Lower lobe of right lung (tissue), 2 donors: ENCODE measurements at regions not wholly inside any gene's neighbourhood (a gene's known extent, or its start where the extent isn't known, plus 50 kb on each side); places are given as distances from the start of the nearest gene placed in this dataset.

ENCODE experiments used
- ATAC-seq, 2 donors: fragments of 200-7000 bp; cut with Tn5 transposase; one replicate each; pipeline ENCODE4 v1.9.1; 2020 to 2022; ENCODE audit warnings: mild to moderate bottlenecking in 2 of 2, moderate library complexity in 2 of 2
- DNase-seq: peaks from one replicate; pipeline ENCODE4 v3.0.0-alpha.2; 2020
- H3K27ac ChIP-seq: fragments of 200-600 bp; one replicate; pipeline ENCODE4 v1.8.0; 2022
- H3K27me3 ChIP-seq: fragments of 200-600 bp; one replicate; pipeline ENCODE4 v1.8.0; 2022; ENCODE audit warnings: low read depth
- H3K36me3 ChIP-seq: fragments of 200-600 bp; one replicate; pipeline ENCODE4 v1.8.0; 2022; ENCODE audit warnings: mild to moderate bottlenecking
- H3K4me1 ChIP-seq: fragments of 200-600 bp; one replicate; pipeline ENCODE4 v1.8.0; 2022
- H3K4me3 ChIP-seq: fragments of 200-600 bp; one replicate; pipeline ENCODE4 v1.8.0; 2022; ENCODE audit warnings: mild to moderate bottlenecking
- H3K9me3 ChIP-seq: fragments of 200-600 bp; one replicate; pipeline ENCODE4 v1.8.0; 2022
- CTCF ChIP-seq: fragments of 200-600 bp; IDR thresholded peaks from one replicate; pipeline ENCODE4 v1.8.0; 2022; ENCODE audit warnings: antibody characterized with exemption, mild to moderate bottlenecking
- intact Hi-C: fragments of 100-400 bp; cut with DNase I; formaldehyde crosslinking; loops from one replicate; pipeline ENCODE4 v1.11.0; 2022
- donor health status: DM: no; HTN: yes; CAD: no; lungs with severe emphysema.

- H3K36me3 ChIP-seq = no peaks in the 10 kb centered on the region
- intact Hi-C loops = no loop called here
- H3K9me3 ChIP-seq = peaks cover 8% of the 10 kb centered on the region
- H3K4me1 ChIP-seq = no peaks in the 10 kb centered on the region
- ATAC-seq (no peak), DNase-seq (no peak)
- H3K27me3 ChIP-seq = no peaks in the 10 kb centered on the region
- no peak overlapping the region for H3K4me3 ChIP-seq
- no peak for TF ChIP-seq CTCF
- no peak overlapping the region for H3K27ac ChIP-seq
These were observed 68.5 kb upstream of the LRIG3 start for GRCh38 chr12:58988643-58989344.

GRCh38 chr12:58981961-58982360 lies 61.7 kb upstream of the LRIG3 start:
- no peak for TF ChIP-seq CTCF
- intact Hi-C loops = no loop called here
- Histone ChIP-seq H3K27me3 (no peaks in the 10 kb centered on the region), H3K9me3 (no peaks in the 10 kb centered on the region), H3K36me3 (no peaks in the 10 kb centered on the region), H3K4me1 (no peaks in the 10 kb centered on the region), H3K4me3 (no peak overlapping the region), H3K27ac (no peak overlapping the region)
- DNase-seq (no peak), ATAC-seq (no peak)

GRCh38 chr12:58980768-58981167 lies 60.5 kb upstream of the LRIG3 start:
- no peaks in the 10 kb centered on the region for H3K4me1 ChIP-seq
- intact Hi-C loops = no loop called here
- no peak overlapping the region for H3K27ac ChIP-seq
- no peak overlapping the region for H3K4me3 ChIP-seq
- no peaks in the 10 kb centered on the region for H3K27me3 ChIP-seq
- no peaks in the 10 kb centered on the region for H3K9me3 ChIP-seq
- ATAC-seq (no peak), DNase-seq (no peak)
- no peak for TF ChIP-seq CTCF
- H3K36me3 ChIP-seq = no peaks in the 10 kb centered on the region

- Histone ChIP-seq H3K36me3 (no peaks in the 10 kb centered on the region), H3K4me1 (no peaks in the 10 kb centered on the region), H3K27me3 (no peaks in the 10 kb centered on the region), H3K9me3 (no peaks in the 10 kb centered on the region), H3K27ac (no peak overlapping the region), H3K4me3 (no peak overlapping the region)
- intact Hi-C loops = no loop called here
- TF ChIP-seq CTCF = no peak
- ATAC-seq = no peak
- DNase-seq = no peak
These were observed 58.4 kb upstream of the LRIG3 start for GRCh38 chr12:58978717-58979116.

GRCh38 chr12:58977476-58977875 lies 57.2 kb upstream of the LRIG3 start:
- Histone ChIP-seq H3K4me3 (no peak overlapping the region), H3K9me3 (no peaks in the 10 kb centered on the region), H3K36me3 (no peaks in the 10 kb centered on the region), H3K27ac (no peak overlapping the region), H3K4me1 (no peaks in the 10 kb centered on the region), H3K27me3 (no peaks in the 10 kb centered on the region)
- no peak for ATAC-seq
- no peak for DNase-seq
- intact Hi-C loops = no loop called here
- no peak for TF ChIP-seq CTCF
